ENCODE measurements at regions not wholly inside any gene's neighbourhood (a gene's known extent, or its start where the extent isn't known, plus 50 kb on each side); places are given as distances from the start of the nearest gene placed in this dataset.

- intact Hi-C loops (cut with micrococcal nuclease), result no loop called here
- H3K4me1 ChIP-seq (ENCODE audit: control insufficient read depth in 2 of 2, insufficient read depth in 2 of 2, low read length in 2 of 2), result no peaks in the 10 kb centered on the region
- H2AFZ ChIP-seq (ENCODE audit: insufficient read depth, low read depth, low read length, poor library complexity, severe bottlenecking), result no peak overlapping the region
- no peak overlapping the region for H3K27ac Mint-ChIP-seq
- no peaks in the 10 kb centered on the region for H3K27me3 Mint-ChIP-seq
- no peaks in the 10 kb centered on the region for H3K9me3 ChIP-seq (ENCODE audit: control extremely low read depth in 1 of 3, control insufficient read depth in 2 of 3, insufficient read depth in 1 of 3, low read length in 2 of 3)
- H3K4me3 Mint-ChIP-seq, result no peak overlapping the region
- no peaks in the 10 kb centered on the region for H3K36me3 ChIP-seq (replicated peaks in 1 of 2; ENCODE audit: control extremely low read depth in 1 of 2, control insufficient read depth in 1 of 2, extremely low read depth in 1 of 2, insufficient read depth in 2 of 2, low read length in 1 of 2)
- H3K27me3 ChIP-seq (replicated peaks in 1 of 4; ENCODE audit: control extremely low read depth in 1 of 4, control insufficient read depth in 3 of 4, insufficient read depth in 4 of 4, low read length in 3 of 4), result no peaks in the 10 kb centered on the region
- no peaks in the 10 kb centered on the region for H3K79me2 ChIP-seq (ENCODE audit: control insufficient read depth, insufficient read depth, low read length)
- no peak for ATAC-seq (ENCODE audit: low read depth)
- no peak overlapping the region for H3K4me3 ChIP-seq (ENCODE audit: control extremely low read depth in 1 of 5, extremely low read depth in 1 of 5, insufficient read depth in 1 of 5, low read depth in 2 of 5, low read length in 4 of 5)
- H3K27ac ChIP-seq (ENCODE audit: low read length in 2 of 2), result no peak overlapping the region
- 100% methylated on average over 1 of the region's 3 CpGs for WGBS (ENCODE audit: insufficient coverage)
- no peaks in the 10 kb centered on the region for H4K20me1 ChIP-seq (ENCODE audit: control insufficient read depth, insufficient read depth, low read length, poor library complexity, severe bottlenecking)
- CTCF ChIA-PET, result no interaction called here
- no peak overlapping the region for H3K4me2 ChIP-seq (replicated peaks; ENCODE audit: low read depth, low read length, poor library complexity, severe bottlenecking)
- H3K9ac ChIP-seq (ENCODE audit: low read length), result no peak overlapping the region
- TF ChIP-seq EZH2 (IDR thresholded peaks at IDR 0.05; ENCODE audit: borderline replicate concordance, insufficient read depth, low read depth, low read length, poor library complexity, severe bottlenecking), result no peak
- TF ChIP-seq CTCF (IDR thresholded peaks at IDR 0.05), result no peak
- no peaks in the 10 kb centered on the region for H3K9me3 Mint-ChIP-seq (ENCODE audit: insufficient read depth)
- DNase-seq, result no peak
- H3K4me1 Mint-ChIP-seq, result no peaks in the 10 kb centered on the region
- POLR2A ChIA-PET, result no interaction called here
Observed at GRCh38 chr13:81473366-81473899, 1132.5 kb upstream of the SPRY2 start.

- Histone ChIP-seq H3K27me3 (replicated peaks in 1 of 4; ENCODE audit: control extremely low read depth in 1 of 4, control insufficient read depth in 3 of 4, insufficient read depth in 4 of 4, low read length in 3 of 4) (no peaks in the 10 kb centered on the region), H3K4me3 (ENCODE audit: control extremely low read depth in 1 of 5, extremely low read depth in 1 of 5, insufficient read depth in 1 of 5, low read depth in 2 of 5, low read length in 4 of 5) (no peak overlapping the region), H3K4me2 (replicated peaks; ENCODE audit: low read depth, low read length, poor library complexity, severe bottlenecking) (no peak overlapping the region), H3K36me3 (replicated peaks in 1 of 2; ENCODE audit: control extremely low read depth in 1 of 2, control insufficient read depth in 1 of 2, extremely low read depth in 1 of 2, insufficient read depth in 2 of 2, low read length in 1 of 2) (no peaks in the 10 kb centered on the region), H3K79me2 (ENCODE audit: control insufficient read depth, insufficient read depth, low read length) (no peaks in the 10 kb centered on the region), H3K4me1 (ENCODE audit: control insufficient read depth in 2 of 2, insufficient read depth in 2 of 2, low read length in 2 of 2) (no peaks in the 10 kb centered on the region), H3K27ac (ENCODE audit: low read length in 2 of 2) (no peak overlapping the region), H4K20me1 (ENCODE audit: control insufficient read depth, insufficient read depth, low read length, poor library complexity, severe bottlenecking) (no peaks in the 10 kb centered on the region), H3K9ac (ENCODE audit: low read length) (no peak overlapping the region), H3K9me3 (ENCODE audit: control extremely low read depth in 1 of 3, control insufficient read depth in 2 of 3, insufficient read depth in 1 of 3, low read length in 2 of 3) (no peaks in the 10 kb centered on the region), H2AFZ (ENCODE audit: insufficient read depth, low read depth, low read length, poor library complexity, severe bottlenecking) (no peak overlapping the region)
- H3K27me3 Mint-ChIP-seq, result no peaks in the 10 kb centered on the region
- TF ChIP-seq CTCF (IDR thresholded peaks at IDR 0.05) (no peak), EZH2 (IDR thresholded peaks at IDR 0.05; ENCODE audit: borderline replicate concordance, insufficient read depth, low read depth, low read length, poor library complexity, severe bottlenecking) (no peak)
- CTCF ChIA-PET, result no interaction called here
- WGBS (ENCODE audit: insufficient coverage), result 89% methylated on average over 1 of the region's 3 CpGs
- intact Hi-C loops (cut with micrococcal nuclease), result no loop called here
- ATAC-seq (ENCODE audit: low read depth) (no peak), DNase-seq (no peak)
- POLR2A ChIA-PET, result no interaction called here
- peaks cover 4% of the 10 kb centered on the region for H3K9me3 Mint-ChIP-seq (ENCODE audit: insufficient read depth)
- H3K4me1 Mint-ChIP-seq, result no peaks in the 10 kb centered on the region
- H3K27ac Mint-ChIP-seq, result no peak overlapping the region
- no peak overlapping the region for H3K4me3 Mint-ChIP-seq
Observed at GRCh38 chr13:81458170-81458569, 1117.2 kb upstream of the SPRY2 start.
